CD4-positive, alpha-beta T cell (primary cell): ENCODE measurements at regions not wholly inside any gene's neighbourhood (a gene's known extent, or its start where the extent isn't known, plus 50 kb on each side); places are given as distances from the start of the nearest gene placed in this dataset.
"Not testable (repeated sequence)": the region's sequence is repeated elsewhere in the genome, so short reads cannot be mapped to it uniquely, and the experiment has no call there.

Experiments
- ATAC-seq: fragments of 200-7000 bp; cut with Tn5 transposase; one replicate; pipeline ENCODE4 v1.10.0; 2022; ENCODE audit warnings: mild to moderate bottlenecking; ENCODE audit not compliant: poor library complexity
- CTCF ChIA-PET: fragments of 350-600 bp; sonication (Branson Sonifier 250); formaldehyde crosslinking; loops from one replicate; lab custom pipeline; 2021; ENCODE audit warnings: antibody characterized with exemption, inconsistent platforms; lab: Charles Lee
- POLR2A ChIA-PET: fragments of 350-600 bp; sonication (Branson Sonifier 250); formaldehyde crosslinking; loops from one replicate; lab custom pipeline; 2021; ENCODE audit warnings: antibody characterized with exemption, inconsistent platforms; lab: Charles Lee
- DNase-seq, 14 experiments: peaks; one replicate each; pipeline ENCODE4 v3.0.0-alpha.2; 2013 to 2020; ENCODE audit warnings: mixed read lengths in 2 of 14
- H3K27ac ChIP-seq, 2 donors: one replicate each; pipeline versions ENCODE4 v1.5.1 to v1.7.0; 2013; ENCODE audit warnings: low read length in 2 of 2, low read depth in 1 of 2, mild to moderate bottlenecking in 1 of 2
- H3K27me3 ChIP-seq, 2 experiments: 1 replicate in 1 of 2; 2 replicates in 1 of 2; pipeline versions ENCODE4 v1.6.1 to v1.7.0; 2013; ENCODE audit warnings: low read length in 2 of 2, control low read depth in 1 of 2, mild to moderate bottlenecking in 1 of 2, moderate library complexity in 1 of 2; ENCODE audit not compliant: insufficient read depth in 2 of 2, control insufficient read depth in 1 of 2
- H3K36me3 ChIP-seq: one replicate; pipeline ENCODE4 v1.6.1; 2013; ENCODE audit warnings: low read length, control low read depth; ENCODE audit not compliant: insufficient read depth
- H3K4me1 ChIP-seq: one replicate; pipeline ENCODE4 v1.6.1; 2013; ENCODE audit warnings: low read length, control low read depth; ENCODE audit not compliant: insufficient read depth
- H3K4me3 ChIP-seq: one replicate; pipeline ENCODE4 v1.5.1; 2013; ENCODE audit warnings: mild to moderate bottlenecking, low read length, moderate library complexity
- H3K9me3 ChIP-seq, 2 experiments: 1 replicate in 1 of 2; 2 replicates in 1 of 2; pipeline versions ENCODE4 v1.6.1 to v1.7.0; 2013; ENCODE audit warnings: low read length in 2 of 2, mild to moderate bottlenecking in 2 of 2, control low read depth in 1 of 2, moderate library complexity in 1 of 2; ENCODE audit not compliant: control insufficient read depth in 1 of 2, insufficient read depth in 1 of 2
- H3K27ac Mint-ChIP-seq: one replicate; pipeline ENCODE4 v1.8.0; 2020; ENCODE audit warnings: mixed read lengths
- H3K27me3 Mint-ChIP-seq: one replicate; pipeline ENCODE4 v1.8.0; 2021; ENCODE audit warnings: mixed read lengths
- H3K36me3 Mint-ChIP-seq: one replicate; pipeline ENCODE4 v1.8.0; 2021; ENCODE audit warnings: low read depth, mixed read lengths
- H3K4me1 Mint-ChIP-seq: one replicate; pipeline ENCODE4 v1.8.0; 2021; ENCODE audit warnings: low read depth, mixed read lengths
- H3K4me3 Mint-ChIP-seq: one replicate; pipeline ENCODE4 v1.8.0; 2020; ENCODE audit warnings: mild to moderate bottlenecking, mixed read lengths
- H3K9me3 Mint-ChIP-seq: one replicate; pipeline ENCODE4 v1.8.0; 2020; ENCODE audit warnings: mixed read lengths
- CTCF ChIP-seq: fragments of 200-600 bp; IDR thresholded peaks from one replicate; pipeline ENCODE4 v1.8.0; 2022; ENCODE audit warnings: antibody characterized with exemption, mild to moderate bottlenecking
- intact Hi-C, 2 experiments: fragments of 100-400 bp; cut with DNase I in 1 of 2; cut with micrococcal nuclease in 1 of 2; formaldehyde crosslinking; loops; one replicate each; pipeline versions ENCODE4 v1.15.1 to v1.9.0; 2023 to 2025; cut with DNase I, micrococcal nuclease

GRCh38 chr1:176364236-176364905 is 98.6 kb upstream of the PAPPA2 start:
- H3K36me3 ChIP-seq: no peaks in the 10 kb centered on the region
- H3K27me3 ChIP-seq: peaks cover 0 to 4% of the 10 kb centered on the region in 2 experiments
- H3K27ac Mint-ChIP-seq: no peak overlapping the region
- no peaks in the 10 kb centered on the region for H3K36me3 Mint-ChIP-seq
- ATAC-seq (no peak), DNase-seq (no peak)
- H3K9me3 ChIP-seq: no peaks in the 10 kb centered on the region
- H3K4me1 ChIP-seq: no peaks in the 10 kb centered on the region
- no peaks in the 10 kb centered on the region for H3K9me3 Mint-ChIP-seq
- no peak overlapping the region for H3K4me3 Mint-ChIP-seq
- H3K4me1 Mint-ChIP-seq: no peaks in the 10 kb centered on the region
- no peaks in the 10 kb centered on the region for H3K27me3 Mint-ChIP-seq
- ChIA-PET POLR2A (no interaction called here), CTCF (no interaction called here)
- no peak overlapping the region for H3K27ac ChIP-seq
- no peak overlapping the region for H3K4me3 ChIP-seq
- intact Hi-C loops: no loop called here
- TF ChIP-seq CTCF: no peak

GRCh38 chr1:176349135-176349715 is 113.8 kb upstream of the PAPPA2 start:
- H3K9me3 Mint-ChIP-seq: peaks cover 22% of the 10 kb centered on the region
- H3K4me1 ChIP-seq, H3K36me3 ChIP-seq, ATAC-seq, H3K27me3 ChIP-seq, H3K27me3 Mint-ChIP-seq, H3K27ac Mint-ChIP-seq, intact Hi-C loops, H3K36me3 Mint-ChIP-seq, H3K4me3 ChIP-seq, H3K4me3 Mint-ChIP-seq, H3K4me1 Mint-ChIP-seq, CTCF ChIA-PET, POLR2A ChIA-PET, H3K27ac ChIP-seq: not testable (repeated sequence)
- DNase-seq: peak in 1 of 14 experiments; percentile 3
- H3K9me3 ChIP-seq: peaks cover 12 to 17% of the 10 kb centered on the region in 2 experiments

DNA sequence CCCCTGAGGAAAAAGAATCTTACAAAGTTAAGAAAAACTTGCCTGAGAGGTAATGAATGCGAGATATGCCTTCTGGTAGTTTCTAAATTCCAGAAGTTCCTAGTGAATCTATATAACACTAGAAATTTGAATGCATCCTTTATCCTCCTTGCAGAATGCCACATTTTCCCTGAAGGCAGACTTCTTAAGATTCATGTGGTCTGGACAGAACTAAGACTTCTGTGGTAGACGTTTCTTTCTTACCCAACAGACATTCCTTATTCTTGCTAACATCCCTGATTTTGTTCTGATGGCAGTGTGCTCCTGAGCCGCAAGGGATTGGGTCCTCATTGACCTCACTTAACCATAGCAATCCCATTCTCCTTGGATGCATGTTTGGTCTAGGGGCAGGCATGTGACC is 121.3 kb upstream of the PAPPA2 start:
- no peaks in the 10 kb centered on the region for H3K36me3 ChIP-seq
- intact Hi-C loops: no loop called here
- H3K27me3 ChIP-seq: no peaks in the 10 kb centered on the region
- Mint-ChIP-seq H3K4me3 (no peak overlapping the region), H3K36me3 (no peaks in the 10 kb centered on the region), H3K9me3 (peaks cover 11% of the 10 kb centered on the region), H3K27me3 (peaks cover 4% of the 10 kb centered on the region), H3K4me1 (no peaks in the 10 kb centered on the region), H3K27ac (no peak overlapping the region)
- CTCF ChIA-PET: no interaction called here
- no peak for DNase-seq
- ATAC-seq: no peak
- H3K9me3 ChIP-seq: peaks cover 9 to 21% of the 10 kb centered on the region in 2 experiments
- H3K4me1 ChIP-seq: no peaks in the 10 kb centered on the region
- no peak overlapping the region for H3K4me3 ChIP-seq
- POLR2A ChIA-PET: no interaction called here
- no peak overlapping the region for H3K27ac ChIP-seq
- no peak for TF ChIP-seq CTCF

- peaks cover 0 to under 1% of the 10 kb centered on the region in 2 experiments for H3K9me3 ChIP-seq
- no peaks in the 10 kb centered on the region for H3K36me3 ChIP-seq
- no peak for TF ChIP-seq CTCF
- no peaks in the 10 kb centered on the region for H3K36me3 Mint-ChIP-seq
- intact Hi-C loops: no loop called here
- peaks cover 0 to 2% of the 10 kb centered on the region in 2 experiments for H3K27me3 ChIP-seq
- peaks cover 5% of the 10 kb centered on the region for H3K9me3 Mint-ChIP-seq
- H3K27ac Mint-ChIP-seq: no peak overlapping the region
- no peaks in the 10 kb centered on the region for H3K4me1 ChIP-seq
- H3K27me3 Mint-ChIP-seq: peaks cover 4% of the 10 kb centered on the region
- ATAC-seq: no peak
- no peak overlapping the region for H3K27ac ChIP-seq
- CTCF ChIA-PET: no interaction called here
- no peaks in the 10 kb centered on the region for H3K4me1 Mint-ChIP-seq
- no peak overlapping the region for H3K4me3 Mint-ChIP-seq
- no peak overlapping the region for H3K4me3 ChIP-seq
- POLR2A ChIA-PET: no interaction called here
- no peak for DNase-seq
Measured at GRCh38 chr1:176338877-176339276, 124.1 kb upstream of the PAPPA2 start.
